GM18873 (cell line): ENCODE measurements at regions not wholly inside any gene's neighbourhood (a gene's known extent, or its start where the extent isn't known, plus 50 kb on each side); places are given as distances from the start of the nearest gene placed in this dataset.

Experiments used
- ATAC-seq: cut with Tn5 transposase; IDR thresholded peaks from one replicate; pipeline ENCODE4 v1.9.1; 2021; ENCODE audit warnings: mild to moderate bottlenecking, moderate library complexity, moderate number of reproducible peaks; ENCODE audit not compliant: unreplicated experiment, low FRiP score

DNA sequence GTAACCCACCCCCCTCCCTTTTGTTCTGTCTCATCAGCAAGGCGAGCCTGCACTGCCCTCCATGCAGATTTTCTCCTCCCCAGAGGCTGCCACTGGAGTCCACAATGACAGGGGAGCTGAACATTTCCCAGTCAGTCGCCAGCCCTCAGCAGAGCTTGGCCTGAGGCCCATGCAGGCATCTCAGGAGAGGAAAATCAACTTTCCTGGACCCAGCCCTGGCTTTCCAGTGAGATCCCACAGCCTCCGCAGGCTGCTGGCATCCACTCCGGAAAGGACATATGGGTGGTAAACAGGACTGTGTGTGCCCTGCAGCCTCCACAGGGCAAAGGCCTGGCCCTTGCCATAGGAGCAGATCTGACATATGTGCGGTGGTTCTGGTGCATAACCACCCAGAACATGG is 253.8 kb downstream of the TNS1 start:
- ATAC-seq = no peak

DNA sequence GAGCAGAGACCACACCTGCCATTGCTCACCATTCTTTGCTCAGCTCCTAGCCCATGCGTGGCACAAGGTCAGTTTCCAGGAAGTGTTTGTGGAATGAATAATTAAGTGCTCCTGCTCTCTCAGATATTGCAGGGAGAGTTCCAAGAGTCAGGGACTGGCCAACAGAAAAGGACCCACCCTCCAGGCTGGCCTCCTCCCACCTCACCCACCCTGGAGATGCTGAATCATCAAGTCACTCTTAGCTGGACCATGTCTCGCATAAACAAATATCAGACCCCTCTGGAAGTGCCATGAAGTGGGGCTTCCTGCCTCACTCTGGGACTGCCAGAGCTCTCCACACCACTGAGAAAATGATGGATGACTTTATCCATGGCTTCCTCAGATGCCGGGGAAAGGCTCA is 256.0 kb downstream of the TNS1 start:
- ATAC-seq = no peak

DNA sequence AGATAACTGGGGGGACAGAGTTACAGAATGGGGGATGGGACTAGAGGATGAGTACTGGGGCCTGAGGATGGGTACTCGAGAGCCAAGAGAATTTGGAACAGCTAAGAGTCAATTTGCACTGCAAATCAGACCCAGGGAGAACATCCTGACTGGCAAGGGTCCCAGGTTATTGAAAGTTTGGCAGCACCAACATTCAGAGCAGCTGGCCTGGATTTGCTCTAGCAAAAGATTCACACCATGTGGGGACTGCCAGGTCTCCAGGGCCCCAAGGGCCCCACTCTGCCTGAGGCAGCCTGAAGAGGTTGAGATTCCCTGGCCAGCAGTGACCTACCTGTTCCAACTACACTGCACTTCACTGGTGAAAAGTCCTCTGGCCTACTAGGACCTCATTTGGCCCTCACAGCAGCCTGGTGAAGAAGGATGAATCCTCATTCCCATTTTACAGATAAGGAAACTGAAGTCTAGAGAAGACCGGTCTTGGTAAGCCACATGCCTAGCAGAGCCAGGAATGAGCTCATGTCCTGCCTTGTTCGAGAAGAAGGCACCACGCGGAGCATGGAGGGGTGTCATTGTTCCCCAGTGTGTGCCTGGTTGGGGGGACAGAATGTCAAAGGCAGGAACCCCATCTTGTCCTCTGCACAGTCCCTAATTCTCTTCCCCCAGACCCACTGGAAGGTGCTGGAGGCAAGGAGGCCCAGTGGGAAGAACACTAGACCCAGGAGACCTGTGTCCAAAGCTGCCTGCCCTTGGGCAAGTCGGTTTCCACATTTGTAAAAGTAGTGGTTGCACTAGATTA is 258.6 kb downstream of the TNS1 start:
- ATAC-seq = no peak

DNA sequence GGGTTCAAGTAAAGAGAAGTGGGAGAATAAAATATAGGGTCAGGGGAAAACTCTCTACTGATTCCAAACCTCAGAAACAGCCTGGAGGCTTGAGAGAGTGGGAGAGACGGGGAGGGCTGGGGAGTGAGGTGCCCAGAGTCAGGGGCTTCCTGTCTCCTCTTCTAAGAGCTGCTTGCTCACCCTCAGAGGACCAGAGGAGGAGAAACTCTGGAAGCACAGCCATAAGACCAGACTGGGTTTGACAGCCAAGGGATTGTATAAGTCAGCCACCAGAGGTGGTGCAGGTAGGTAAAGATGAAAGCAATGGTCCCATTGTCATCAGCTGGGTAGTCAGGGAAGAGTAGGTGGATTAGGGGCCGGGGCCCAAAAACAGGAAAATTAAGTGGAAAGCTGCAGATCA is 259.4 kb downstream of the TNS1 start:
- ATAC-seq = no peak

DNA sequence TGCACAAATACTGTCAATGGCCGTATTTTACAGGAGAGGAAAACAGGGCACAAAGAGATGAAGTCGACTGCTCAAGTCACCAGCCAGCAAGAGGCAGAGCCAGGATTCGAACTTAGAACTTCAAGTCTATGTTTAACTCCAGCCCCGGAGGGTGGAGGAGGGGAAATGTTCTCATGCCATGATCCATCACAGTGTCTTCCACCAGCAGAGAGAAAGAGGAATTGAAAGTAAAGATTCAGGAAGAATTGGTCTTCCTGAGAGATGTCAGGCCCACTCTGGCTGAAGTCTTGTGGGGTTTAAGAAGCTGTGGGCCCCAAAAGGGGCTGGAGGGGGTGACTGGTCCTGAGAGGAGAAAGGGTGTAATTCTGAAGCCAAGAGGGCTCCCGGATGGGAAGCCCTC is 260.0 kb downstream of the TNS1 start:
- ATAC-seq = no peak

DNA sequence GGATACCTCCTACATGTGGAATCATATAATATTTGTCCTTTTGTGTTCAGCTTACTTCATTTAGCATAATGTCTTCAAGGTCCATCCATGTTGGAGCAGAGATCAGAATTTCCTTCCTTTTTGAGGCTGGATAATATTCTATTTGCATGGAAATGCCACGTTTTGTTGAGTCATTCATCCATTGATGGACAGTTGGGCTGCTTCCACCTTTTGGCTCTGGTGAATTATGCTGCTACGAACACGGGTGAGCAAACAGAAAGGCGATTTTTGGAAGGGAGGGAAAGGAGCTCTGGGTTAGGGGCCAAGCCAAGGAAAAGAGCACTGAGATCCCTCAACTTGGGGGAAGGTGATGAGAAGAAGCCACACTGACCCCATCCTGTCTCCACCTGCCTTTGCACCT is 260.5 kb downstream of the TNS1 start:
- ATAC-seq = no peak

DNA sequence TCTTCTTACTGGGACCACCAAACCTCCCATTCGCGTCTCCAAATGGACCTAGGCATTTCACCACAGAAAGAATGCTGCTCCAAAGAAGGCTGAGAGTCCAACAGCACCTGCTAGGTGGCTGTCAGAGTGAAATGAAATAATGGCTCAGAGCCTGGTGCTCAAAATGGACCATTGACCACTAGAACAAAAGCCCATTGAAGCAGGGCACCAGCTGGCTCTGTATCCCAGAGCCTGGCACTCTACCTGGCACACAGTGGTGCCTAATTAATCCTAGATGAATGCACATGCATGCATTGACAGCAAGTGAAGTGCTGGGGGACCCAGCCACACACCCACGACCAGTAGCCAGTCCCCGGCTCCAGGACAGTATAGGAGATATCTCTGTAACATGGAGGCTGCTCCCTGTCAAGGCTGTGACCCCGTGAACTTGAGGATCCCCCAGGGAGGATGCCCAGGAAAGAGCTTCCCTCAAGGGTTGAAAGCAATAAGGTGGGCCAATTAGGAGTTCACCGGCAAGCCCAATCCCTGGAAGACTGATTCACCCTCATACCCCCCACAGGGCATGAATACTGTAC is 261.3 kb downstream of the TNS1 start:
- no peak for ATAC-seq

DNA sequence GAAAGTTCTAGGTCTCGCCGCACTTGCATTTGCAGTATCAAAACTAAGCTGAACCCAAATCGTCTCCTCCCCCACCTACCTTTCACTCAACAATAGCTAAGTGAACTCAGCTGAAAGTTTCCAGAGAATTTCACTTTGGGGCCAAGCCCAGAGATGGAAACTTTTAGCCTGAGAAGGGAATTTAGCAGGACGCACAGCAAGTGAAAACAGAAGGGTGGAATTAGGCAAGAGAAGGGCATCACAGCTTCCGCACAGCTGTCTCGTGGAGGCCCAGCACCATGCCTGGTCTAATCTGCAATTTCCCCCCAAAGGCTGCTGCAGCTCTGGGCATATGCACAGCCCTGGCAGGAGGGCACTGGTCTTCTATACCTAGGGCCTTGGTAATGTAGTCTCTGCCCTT is 262.0 kb downstream of the TNS1 start:
- ATAC-seq = no peak

DNA sequence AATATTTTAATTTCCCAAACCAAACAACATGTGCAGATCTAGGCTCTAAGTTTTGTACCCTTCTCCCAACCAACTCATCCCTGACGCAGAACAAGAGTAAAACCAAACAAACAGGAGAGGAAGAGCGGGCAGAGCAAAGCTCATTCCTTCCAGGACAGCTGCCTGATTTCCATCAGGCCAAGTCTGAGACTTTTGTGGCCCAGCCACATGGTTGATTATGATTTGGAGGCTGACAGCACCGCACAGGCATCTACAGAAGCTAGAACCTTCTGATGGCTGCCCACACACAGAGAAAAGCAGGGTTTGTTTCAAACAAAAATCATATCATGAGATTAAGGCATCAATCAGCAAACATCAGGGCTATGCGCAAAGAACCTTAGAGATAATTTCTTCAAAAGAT is 262.6 kb downstream of the TNS1 start:
- no peak for ATAC-seq

DNA sequence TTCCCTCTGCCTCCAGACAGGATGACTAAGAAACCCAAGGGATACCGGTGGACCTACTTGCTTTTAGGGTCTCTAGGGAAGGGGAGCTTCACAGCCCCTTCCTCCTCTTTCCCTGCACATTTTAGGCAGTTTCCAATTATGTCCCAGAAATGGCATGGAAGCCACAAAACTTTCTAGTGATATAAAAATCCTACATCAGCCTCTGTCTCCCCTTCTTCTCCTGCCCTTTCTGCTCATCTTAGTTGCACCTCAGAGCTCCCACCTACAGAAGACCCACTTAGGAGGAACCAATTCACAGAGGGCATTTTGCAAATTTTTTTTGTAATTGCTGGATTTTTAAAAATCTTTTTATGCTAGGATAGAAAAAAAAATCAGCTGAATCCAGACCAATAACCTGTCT is 263.1 kb downstream of the TNS1 start:
- no peak for ATAC-seq

DNA sequence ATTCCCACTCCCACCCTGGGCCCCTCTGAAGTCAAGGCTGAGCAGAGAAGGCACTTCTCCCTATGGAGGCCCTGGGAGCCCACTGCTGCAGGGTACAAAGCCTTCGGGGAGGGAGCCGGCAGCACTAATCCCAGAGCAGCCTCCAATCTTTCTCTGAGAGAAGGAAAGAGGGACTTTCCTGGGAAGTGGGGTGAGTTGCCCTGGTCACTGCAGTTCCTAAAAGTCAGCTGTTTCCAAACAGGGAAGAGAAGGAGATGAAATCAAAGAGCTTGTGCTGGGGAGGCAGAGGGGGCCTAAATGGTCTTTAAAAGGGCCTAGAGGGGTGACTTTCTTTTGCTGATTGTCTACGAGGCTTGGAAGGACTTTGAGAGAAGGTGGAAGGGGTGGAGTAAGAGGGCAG is 264.7 kb downstream of the TNS1 start:
- no peak for ATAC-seq

DNA sequence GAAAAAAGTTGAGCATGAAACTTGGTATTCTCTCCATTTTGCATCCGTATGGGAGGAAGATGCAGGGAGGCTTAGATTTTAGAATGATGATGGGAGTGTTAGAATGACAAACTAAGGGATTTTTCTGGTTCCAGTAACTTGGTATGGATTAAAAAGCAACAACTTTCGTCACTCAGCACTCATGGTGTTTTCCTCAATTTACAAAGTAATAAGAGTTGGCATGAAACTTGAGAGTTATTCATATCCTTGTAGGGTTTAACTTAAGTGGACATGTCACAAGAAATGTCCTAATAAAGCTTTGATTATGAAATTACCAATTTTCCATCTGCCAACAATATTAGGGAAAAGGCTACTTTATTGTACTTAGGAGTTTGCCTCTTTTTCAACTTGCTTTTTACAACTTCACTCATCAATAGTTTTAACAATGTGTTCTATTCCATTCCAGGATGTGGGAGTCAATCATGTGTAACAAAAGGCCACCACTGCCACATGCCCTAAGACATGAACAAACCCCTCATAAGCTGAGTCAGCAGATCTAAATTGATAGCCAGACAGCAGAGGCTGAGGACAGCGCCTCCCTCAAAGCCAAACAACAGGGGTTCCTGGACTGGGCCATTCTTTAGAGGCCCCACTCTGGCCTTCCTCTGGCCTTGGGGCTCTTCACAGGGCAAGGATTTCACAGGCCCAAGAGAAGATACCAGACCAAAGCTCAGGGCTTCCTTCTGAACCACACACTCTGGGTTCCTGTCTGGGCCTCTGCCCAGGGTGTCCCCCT is 265.8 kb downstream of the TNS1 start:
- ATAC-seq = no peak

DNA sequence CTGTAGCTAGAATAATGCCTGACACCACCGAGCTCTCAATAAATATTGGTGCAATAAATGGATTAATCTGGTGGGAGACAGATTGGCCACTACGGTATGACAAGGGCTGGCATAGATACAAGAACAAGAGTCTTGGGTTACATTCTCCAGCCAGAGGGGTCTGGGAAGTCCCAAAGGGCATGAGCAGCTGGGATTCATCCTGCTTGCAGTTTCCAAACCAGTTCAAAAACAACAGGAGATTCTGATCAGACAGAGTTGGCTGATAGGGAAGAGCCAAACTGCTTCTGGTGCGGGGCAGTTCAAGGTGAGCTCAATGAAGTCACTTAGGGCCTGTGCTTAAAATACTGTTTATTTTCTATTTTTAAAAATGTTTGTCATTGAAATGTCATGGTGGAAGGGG is 266.9 kb downstream of the TNS1 start:
- ATAC-seq = no peak

DNA sequence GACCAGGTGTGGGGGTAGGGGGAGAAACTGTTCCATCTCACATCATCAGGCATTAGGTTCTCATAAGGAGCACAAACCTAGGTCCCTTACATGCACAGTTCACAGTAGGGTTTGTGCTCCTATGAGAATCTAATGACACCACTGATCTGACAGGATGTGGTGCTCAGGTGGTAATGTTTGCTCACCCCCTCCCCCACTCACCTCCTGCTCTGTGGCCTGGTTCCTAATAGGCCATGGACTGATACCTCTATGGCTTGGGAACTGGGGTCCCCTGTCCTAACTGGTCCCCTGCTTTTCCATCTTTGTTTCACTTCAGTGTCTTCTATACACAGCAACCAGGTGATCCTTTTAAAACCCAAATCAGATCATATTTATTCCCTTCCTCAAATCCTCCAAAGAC is 267.8 kb downstream of the TNS1 start:
- no peak for ATAC-seq

DNA sequence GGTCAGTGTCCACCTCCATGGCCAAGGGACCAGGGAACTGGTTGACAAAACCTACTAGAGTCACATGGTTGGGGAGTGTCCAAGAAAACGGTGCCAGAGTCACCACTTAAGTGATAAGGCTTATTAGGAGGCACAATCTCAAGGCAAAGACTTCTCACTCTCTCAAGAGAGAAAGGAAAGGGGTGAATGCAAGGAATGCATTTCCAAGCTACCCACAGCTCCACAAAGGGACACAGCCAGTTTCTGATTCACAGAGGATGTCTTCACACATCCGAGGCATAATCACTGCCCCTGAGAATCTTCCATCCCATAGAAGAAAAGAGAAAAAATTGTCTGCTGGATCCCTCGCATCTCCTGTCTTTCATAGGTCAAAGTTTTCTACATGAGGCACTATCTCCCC is 269.3 kb downstream of the TNS1 start:
- no peak for ATAC-seq

DNA sequence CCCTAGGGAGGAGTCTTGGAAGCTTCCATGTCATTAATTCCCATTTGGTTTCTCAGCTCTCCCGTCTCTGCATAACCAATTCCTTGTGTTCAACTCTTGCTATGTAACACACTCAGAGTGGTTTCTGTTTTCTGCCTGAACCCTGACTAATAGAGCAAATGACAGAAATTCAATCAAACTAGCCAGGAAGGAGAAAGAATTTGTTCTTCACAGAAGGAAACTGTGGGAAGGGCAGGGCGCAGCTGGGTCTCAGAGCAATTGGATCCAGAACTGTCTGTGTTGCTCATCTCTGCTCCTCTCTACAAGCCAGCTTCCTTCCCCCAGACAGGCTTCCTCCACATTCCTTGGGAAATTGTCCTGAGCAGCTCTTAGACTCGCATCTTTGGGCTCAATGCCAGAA is 269.8 kb downstream of the TNS1 start:
- ATAC-seq = no peak

DNA sequence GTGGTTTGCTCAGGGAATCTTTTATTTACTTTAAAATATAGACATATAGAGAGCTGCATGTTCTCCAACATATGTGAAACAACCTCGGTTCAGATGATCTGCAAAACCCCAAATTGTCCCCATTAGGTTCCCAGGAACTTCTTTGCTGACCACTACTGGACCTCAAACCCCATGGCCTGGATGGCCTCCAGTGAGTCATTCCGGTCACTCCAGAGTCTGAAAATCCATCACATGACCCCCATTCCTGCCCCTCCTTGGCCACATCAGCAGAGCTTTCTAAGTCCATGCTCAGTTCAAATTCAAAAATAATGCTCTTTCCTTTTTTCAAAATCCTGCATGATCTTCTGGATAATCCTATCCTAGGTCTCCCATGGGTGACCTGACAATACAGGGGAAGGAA is 271.0 kb downstream of the TNS1 start:
- ATAC-seq = no peak

DNA sequence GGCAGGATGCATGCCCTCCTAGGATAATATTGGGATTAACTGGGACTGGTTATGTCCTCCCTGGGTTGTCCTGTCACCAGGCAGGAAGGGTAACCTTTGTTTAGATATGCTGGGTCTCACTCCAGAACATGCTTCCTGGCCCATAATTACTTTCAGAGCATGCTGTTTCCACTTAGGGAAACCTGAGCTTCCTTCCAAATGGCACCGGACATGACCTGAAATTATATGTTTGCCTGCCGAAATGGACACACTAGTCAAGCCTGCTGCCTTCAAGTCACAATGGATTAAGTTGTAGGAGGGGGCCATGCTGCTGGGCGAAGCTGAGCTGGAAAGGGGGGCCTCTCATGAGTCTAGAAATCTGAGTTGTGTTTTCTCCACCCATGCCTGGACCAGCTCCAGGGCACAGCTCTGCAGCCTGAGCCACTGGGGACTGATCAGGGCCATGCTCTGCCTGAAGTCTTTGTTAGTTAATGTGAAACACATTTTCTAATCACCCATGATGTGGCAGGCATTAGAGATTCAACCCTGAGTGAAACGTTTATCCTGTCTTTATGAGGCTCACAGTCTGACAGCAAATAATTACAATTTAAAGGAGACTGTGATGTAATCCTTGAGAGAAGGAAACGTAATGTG is 273.3 kb downstream of the TNS1 start:
- no peak for ATAC-seq

DNA sequence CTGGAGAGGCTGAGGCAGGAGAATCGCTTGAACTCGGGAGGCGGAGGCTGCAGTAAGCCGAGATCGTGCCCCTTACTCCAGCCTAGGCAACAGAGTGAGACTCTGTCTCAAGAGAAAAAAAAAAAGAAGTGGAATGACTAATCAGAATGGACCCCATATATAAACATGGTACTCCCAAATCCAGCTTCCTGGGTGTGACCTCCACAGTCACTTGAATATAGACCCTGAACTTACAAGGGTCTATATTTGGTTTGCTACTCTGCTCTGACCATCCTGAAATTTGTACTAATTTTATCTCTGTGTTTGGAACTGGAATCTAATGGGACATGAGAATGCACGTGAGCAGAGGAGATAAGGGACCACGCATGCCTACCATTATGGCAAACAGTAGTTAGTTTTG is 275.0 kb downstream of the TNS1 start:
- no peak for ATAC-seq

DNA sequence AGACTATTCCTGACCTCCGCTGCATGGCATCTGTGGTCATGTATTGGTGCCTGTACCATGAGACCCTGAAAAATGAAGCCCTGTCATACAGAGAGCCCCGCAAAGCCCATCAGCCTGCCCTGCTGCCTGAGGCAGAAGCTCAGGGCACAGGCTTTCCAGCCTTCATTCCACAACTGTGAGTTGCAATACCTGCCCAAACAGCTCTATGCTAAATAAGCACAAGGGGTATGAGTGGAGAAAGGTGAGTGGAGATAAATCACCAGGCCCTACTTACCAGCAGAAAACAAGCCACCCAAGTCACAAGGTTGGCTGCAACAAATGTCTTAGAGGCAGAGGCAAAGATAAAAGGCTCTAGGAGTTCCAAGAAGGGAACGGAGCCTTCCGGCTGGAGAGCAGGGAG is 277.4 kb downstream of the TNS1 start:
- ATAC-seq = no peak

DNA sequence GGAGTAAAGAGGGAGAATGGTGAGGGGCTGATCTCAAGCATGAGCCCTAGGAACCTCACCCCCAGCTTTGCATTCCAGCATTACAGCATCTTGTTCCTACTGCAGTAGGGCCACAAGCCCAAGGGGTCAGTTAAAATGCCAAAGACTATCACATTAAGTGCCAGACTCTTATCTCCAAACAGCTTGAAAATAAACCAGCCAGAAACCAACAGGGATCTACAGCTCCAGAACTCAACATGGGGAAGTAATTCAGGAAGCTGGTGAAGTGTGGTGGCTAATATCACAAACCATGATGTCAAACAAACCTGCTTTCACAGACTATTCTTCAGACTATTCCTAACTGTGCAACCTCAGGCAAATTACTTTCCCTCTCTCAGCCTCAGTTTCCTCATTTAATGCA is 278.3 kb downstream of the TNS1 start:
- no peak for ATAC-seq
